HG02610 (cell line): ENCODE measurements at regions not wholly inside any gene's neighbourhood (a gene's known extent, or its start where the extent isn't known, plus 50 kb on each side); places are given as distances from the start of the nearest gene placed in this dataset.
"Not testable (repeated sequence)": the region's sequence is repeated elsewhere in the genome, so short reads cannot be mapped to it uniquely, and the experiment has no call there.

ENCODE experiments used
- ATAC-seq: cut with Tn5 transposase; IDR thresholded peaks from one replicate; pipeline ENCODE4 v1.9.1; 2021; ENCODE audit warnings: mild to moderate bottlenecking, moderate library complexity; ENCODE audit not compliant: unreplicated experiment

DNA sequence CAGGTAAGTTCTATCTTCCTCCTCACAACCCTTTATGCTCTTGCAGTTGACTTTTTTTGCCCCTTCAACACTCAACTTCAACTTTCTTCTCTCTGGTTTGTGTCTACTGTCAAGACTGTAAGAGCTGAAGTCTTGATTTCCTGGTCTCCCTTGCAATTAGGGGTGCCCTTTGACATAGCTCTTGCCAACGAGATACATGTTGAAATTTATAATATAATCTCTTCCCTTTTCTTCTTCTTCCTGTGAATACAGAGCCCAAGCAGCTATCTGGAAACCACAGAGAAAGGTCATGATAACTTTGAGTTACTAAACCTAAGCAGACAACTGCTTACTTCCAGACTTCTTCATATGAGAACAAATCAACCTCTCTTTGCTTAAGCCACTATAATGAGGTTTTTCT lies 163.5 kb downstream of the MC4R start:
- no peak for ATAC-seq

DNA sequence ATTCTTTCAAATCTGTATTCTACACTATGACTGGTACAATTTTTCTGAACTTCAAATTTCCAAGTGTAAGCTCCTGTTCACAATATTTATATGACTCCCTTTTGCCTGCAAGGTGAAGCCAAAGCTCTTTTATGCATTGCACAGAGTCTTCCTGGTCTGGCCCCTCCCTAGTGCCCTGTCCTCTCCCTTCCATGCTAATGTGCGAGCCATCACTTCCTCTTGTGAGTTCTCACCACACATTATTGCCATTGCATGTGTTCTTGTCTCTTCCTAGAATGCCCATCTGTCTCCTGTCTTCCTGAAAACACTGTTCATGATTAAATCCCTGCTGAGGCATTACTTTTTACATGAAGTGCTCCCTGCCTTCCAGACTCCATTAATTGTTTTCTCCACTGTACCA lies 169.9 kb downstream of the MC4R start:
- ATAC-seq: no peak

DNA sequence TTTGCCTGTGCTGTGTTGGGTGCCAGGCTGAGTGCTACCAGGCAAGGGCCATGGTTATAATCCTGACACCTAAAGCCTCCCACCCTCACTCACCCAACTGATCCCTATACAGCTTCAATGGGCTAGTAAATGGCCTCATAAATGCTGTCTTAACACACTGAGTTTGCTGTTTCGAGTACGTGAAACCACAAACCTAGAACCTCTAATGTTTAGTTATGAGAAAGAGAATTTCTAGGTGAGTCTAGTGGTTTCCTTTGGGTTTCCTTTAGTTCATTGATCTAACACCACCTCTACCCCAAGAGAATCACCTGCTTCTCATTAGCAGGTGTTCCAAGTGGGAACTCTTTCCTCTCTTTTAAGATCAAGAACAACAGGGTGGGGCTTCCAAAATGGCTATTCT lies 172.0 kb downstream of the MC4R start:
- ATAC-seq: no peak

GRCh38 chr18:60199505-60199904 lies 173.1 kb downstream of the MC4R start:
- ATAC-seq: no peak

DNA sequence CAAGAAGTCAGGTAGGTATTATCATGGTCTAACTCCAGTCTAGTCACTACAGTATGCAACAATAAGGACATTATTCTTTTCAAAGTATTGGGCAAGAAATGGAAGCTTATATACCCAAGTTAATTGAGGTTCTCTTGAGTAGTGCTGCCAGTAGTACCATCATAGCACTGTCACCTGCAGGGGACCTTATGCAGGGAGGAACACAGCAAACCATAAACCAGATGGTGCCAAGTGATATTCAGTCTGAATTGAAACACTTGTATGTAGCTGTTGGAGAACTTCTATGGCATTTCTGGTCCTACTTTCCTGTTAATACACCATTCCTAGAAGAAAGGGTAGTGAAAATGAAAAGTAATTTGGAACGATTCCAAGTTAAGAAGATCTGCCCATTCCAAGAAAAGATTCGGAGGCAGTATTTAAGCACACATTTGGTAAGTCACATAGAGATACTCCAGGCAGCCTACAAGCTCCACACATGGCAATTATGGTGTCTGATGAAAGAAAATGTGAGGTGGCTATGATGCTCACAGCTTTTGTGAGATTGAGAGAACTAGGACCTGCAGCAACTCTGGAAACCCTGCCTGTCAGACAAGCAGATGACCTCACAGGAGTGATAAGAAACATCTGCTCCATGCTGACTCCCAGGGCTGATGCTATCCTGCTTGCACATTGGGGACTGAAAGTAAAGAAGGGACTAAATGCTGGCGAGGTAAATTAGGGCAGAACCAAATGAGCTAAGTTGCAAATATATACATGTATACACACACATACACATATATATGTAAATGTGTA lies 174.7 kb downstream of the MC4R start:
- ATAC-seq: no peak

- no peak for ATAC-seq
Observed at GRCh38 chr18:60196836-60197606, 175.6 kb downstream of the MC4R start.

DNA sequence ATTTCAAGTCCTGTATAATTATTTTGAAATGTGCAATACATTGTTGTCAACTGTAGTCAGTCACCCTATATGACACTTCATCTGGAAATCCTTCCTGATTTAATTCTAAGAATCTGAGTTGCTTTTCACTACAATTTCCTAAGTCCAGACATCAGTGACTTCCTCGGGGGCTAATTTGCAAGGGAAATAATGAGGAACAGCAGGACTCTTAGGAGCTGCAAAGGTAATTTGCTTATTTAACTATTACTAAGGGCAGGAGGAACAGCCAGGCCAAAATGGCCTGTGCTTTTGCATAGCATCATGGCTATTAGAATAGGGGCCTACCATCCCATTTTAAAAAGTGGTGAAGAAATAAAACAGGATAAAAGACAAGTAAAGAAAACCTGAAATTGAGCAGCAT lies 178.8 kb downstream of the MC4R start:
- ATAC-seq: no peak

- ATAC-seq: no peak
Observed at GRCh38 chr18:60191926-60192325, 180.6 kb downstream of the MC4R start.

DNA sequence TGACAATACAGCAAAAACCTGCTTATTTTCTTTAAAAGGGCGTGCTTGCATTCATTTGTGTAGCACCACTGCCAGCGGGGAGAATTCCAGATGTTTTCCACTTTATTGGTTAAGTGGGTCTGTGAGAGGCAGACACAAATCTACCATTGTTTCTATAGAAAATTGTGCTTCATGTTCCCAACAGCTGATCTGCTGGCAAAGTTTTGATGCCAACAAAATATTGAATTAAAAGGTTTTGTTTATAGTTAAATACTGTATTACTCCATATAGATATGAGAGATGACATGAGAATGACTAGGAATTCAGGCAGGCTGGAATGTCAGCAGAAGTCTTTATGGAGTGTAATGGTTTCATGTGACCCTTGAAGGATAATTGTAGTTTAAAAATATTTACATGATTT lies 182.7 kb downstream of the MC4R start:
- no peak for ATAC-seq

DNA sequence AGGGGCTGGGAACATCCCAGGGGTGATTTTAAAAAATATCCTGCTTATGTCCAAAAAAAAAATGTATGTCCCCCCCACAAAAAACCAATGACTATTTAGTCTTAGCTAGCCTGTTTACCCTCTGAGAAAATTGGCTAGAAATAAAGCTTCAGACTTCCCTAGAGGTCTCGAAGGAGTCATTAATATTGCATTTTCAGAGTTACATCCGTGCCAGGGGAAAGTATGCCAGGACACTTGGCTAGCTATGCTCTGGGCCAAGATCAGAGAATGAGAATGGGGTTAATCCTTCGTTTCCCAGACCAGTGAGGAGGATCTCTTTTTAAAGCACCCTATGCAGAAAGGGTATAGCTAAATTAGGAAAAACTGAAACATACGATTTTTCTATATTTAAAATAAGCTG lies 183.6 kb downstream of the MC4R start:
- ATAC-seq: no peak

DNA sequence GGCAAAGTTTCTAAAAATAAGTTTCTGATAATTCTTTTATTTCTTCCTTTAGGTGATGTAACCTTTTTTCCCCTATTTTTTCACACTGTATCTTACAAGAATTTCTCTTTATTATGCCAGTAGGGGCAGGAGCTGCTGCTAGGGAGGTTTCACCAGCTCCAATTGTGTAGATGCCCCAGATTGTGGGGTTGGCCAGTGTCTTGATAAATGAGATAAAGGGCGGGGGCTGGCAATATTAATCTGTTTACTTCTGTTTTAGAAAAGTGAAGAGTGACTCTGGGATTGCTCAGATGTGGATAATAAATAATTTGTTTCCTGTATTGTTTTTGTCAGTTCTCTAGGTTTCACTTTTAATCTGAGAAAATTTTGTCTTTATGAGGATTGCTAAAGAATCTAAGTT lies 190.4 kb downstream of the MC4R start:
- no peak for ATAC-seq

DNA sequence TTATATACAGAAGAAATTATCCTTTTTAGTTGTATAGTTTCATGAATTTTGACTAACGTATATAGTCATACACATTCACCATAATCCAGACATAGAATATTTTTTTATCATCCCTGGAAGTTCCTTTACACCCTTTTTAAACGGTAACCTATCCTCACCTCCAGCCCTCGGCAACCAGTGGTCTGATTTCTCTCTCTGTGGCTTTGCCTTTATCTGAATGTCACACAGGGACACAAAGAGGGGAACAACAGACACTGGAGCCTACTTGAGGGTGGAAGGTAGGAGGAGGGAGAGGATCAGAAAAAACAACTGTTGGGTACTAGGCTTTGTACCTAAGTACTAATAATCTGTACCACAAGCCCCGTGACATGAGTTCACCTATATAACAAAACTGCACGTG lies 191.9 kb downstream of the MC4R start:
- ATAC-seq: no peak

DNA sequence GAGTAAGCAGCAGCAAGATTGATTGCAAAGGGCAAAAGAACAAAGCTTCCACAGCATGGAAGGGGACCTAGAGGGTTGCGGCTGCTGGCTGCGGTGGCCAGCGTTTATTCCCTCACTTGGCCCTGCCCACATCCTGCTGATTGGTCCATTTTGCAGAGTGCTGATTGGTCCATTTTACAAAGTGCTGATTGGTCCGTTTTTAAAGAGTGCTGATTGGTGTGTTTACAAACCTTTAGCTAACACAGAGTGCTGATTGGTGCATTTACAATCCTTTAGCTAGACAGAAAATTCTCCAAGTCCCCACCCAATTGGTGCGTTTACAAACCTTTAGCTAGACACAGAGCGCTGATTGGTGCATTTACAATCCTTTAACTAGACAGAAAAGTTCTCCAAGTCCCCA lies 194.4 kb downstream of the MC4R start:
- ATAC-seq: not testable (repeated sequence)

DNA sequence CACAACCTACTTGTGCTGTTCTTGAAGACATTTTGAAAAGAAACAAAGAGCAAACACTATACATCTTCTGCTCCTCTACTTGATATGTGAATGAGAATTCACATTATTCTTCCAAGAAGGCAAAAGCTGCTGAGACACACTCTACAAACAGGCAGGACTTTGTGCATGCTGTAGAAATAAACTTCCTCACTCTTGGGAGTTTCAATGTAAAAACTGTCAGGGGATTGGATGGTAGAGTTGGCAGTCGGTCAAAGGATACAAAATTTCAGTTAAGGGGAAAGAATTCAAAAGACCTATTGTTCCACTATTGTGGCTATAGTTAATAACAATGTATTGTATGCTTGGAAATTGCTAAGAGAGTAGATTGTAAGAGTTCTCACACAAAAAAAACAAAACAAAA lies 196.3 kb downstream of the MC4R start:
- ATAC-seq: no peak

DNA sequence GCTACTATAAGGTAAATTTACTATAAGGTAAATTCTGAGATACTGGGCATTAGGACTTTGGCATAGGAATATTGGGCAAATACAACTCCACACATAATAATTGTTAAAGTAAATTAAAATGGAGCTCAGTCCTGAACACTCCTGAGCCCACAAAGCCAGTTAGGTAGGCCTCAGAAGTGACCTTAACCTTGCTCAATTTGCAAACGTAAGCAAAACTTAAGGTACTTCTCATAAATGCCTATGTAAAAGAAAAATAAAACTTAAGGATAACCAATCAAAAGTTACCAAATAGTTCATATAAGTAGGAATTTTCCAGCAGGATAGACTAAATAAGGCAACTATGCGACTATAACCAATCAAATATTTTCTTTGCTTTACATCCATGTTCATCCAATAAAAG lies 197.7 kb downstream of the MC4R start:
- ATAC-seq: no peak

DNA sequence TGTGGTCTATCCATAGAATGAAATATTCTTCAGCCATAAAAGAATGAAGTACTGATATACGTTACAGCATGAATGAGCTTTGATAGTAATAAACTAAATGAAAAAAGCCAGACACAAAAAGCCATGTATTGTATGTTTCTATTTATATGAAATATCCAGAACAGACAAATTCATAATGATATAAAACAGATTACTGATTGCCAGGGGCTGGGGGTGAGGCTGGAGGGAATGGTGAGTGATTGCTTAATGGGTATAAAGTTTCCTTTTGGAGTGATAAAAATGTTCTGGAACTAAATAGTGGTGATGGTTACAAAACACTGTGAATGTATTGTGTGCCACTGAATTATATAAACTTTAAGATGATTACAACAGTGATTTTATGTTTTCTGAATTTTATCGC lies 200.5 kb downstream of the MC4R start:
- ATAC-seq: no peak

DNA sequence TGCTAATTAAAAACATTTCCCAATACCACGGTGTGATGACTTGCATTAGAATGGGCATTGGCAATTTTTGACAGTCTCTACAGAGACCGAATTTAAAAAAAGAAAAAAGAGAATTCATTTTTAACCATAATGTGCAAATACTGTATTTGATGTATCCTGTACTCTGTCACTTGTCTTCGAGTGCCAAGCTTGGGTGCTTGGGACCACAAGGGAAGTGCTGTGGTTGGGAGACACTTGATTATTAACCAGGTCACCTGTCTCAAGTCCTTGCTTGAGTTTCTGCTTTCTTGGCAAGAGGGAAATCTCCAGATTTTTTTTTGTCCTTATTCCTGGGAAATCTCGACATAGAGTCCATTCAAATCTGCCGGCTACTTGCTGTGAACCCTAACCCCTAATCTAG lies 209.0 kb downstream of the MC4R start:
- peak; percentile 57 for ATAC-seq

DNA sequence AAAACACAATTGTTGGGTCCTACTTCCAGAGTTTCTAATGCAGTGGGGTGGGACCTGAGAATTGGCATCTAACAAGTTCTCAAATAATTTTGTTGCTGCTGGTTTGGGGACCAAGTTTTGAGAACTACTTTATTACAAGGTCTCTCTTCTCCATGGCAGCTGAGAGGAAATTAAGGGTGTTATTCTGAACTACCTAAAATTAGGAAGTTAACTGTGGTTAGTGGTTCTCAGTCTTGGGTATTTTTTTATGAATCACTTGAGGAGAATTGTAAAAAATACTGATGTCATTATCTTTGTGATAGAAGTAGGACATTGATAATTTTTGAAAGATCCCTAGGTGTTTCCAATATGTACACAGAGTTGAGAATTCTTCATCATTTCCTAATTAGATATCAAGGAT lies 210.2 kb downstream of the MC4R start:
- ATAC-seq: no peak

DNA sequence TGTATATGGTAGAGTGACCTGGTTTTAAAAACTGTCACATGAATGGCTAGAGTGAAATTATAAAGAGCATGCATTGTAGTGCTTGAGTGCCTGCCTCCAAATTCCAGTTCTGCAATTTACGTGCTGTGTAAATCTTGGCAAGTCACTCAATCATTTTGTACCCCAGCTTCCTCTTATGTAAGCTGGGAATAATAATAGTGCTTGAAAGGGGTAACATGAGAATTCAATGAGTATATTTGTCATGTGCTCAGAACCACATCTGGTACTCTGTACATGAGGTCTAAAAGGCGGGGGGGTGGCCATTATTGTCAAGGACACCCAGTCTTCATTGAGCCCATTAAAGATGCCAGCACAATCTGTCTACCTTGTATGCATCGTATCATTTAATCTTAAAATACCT lies 214.8 kb downstream of the MC4R start:
- ATAC-seq: no peak

DNA sequence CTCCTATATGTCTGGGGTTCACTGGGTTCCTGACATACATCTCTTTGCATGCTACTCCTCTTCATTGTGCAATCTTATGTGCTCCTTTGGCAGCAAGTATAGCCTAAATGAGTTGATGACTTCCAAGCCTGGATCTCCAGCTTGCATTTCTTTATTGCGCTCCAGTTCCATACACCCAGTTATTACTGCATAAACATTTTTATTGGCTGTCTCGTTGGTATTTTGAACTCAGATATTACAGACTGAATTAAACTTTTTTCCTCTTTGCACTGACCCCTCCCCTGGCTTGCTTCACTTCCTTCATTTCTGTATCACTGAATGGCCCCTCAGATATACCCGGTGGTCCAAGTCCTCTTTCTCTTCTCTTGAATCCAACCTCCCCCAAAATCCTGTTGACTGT lies 219.2 kb downstream of the MC4R start:
- no peak for ATAC-seq

GRCh38 chr18:60149316-60149715 lies 223.3 kb downstream of the MC4R start:
- no peak for ATAC-seq

- ATAC-seq: no peak
Observed at GRCh38 chr18:60147323-60147722, 225.3 kb downstream of the MC4R start.
